Upper lobe of left lung (tissue), 6 donors: ENCODE measurements at regions not wholly inside any gene's neighbourhood (a gene's known extent, or its start where the extent isn't known, plus 50 kb on each side); places are given as distances from the start of the nearest gene placed in this dataset.

ENCODE experiments used
- ATAC-seq, 2 donors: fragments of 200-7000 bp; cut with Tn5 transposase; one replicate each; pipeline ENCODE4 v1.9.1; 2022; ENCODE audit warnings: mild to moderate bottlenecking in 2 of 2, moderate library complexity in 2 of 2; ENCODE audit not compliant: low FRiP score in 2 of 2
- DNase-seq, 2 donors: peaks; one replicate each; pipeline ENCODE4 v3.0.0-alpha.2; 2019 to 2020
- H3K27ac ChIP-seq, 4 donors: fragments of 200-600 bp; sonication (generic); one replicate each; pipeline ENCODE4 v1.5.1; 2016 to 2019
- H3K27me3 ChIP-seq, 4 donors: fragments of 200-600 bp; sonication (generic); one replicate each; pipeline ENCODE4 v1.5.1; 2017 to 2019
- H3K36me3 ChIP-seq, 4 donors: fragments of 200-600 bp; sonication (generic); one replicate each; pipeline ENCODE4 v1.5.1; 2016 to 2019
- H3K4me1 ChIP-seq, 4 donors: fragments of 200-600 bp; sonication (generic); one replicate each; pipeline ENCODE4 v1.5.1; 2018 to 2019
- H3K4me3 ChIP-seq, 4 donors: fragments of 200-600 bp; sonication (generic); one replicate each; pipeline ENCODE4 v1.5.1; 2017 to 2019; ENCODE audit warnings: mild to moderate bottlenecking in 2 of 4, moderate library complexity in 1 of 4
- H3K9me3 ChIP-seq, 4 donors: fragments of 200-600 bp; sonication (generic); one replicate each; pipeline ENCODE4 v1.5.1; 2018 to 2019
- EP300 ChIP-seq, 4 donors: sonication (generic); formaldehyde crosslinking; IDR thresholded peaks; one replicate each; pipeline ENCODE4 v1.5.1; 2017; ENCODE audit warnings: antibody characterized with exemption in 4 of 4, control low read depth in 2 of 4
- POLR2A ChIP-seq, 4 donors: fragments of 450-650 bp; IDR thresholded peaks; one replicate each; pipeline ENCODE4 v1.5.1; 2016 to 2017; ENCODE audit warnings: antibody characterized with exemption in 4 of 4, mild to moderate bottlenecking in 2 of 4
- POLR2AphosphoS5 ChIP-seq, 2 donors: sonication (generic); formaldehyde crosslinking; IDR thresholded peaks; one replicate each; pipeline ENCODE4 v1.5.1; 2017; ENCODE audit warnings: antibody characterized with exemption in 2 of 2
- WGBS, 2 donors: methylation state at CpG; one replicate each; pipeline ENCODE4 v1.1.5; 2017 to 2018; 5-methylcytosine and 5-hydroxymethylcytosine counted together
- TF ChIP-seq, protein P1 (sequence below), 6 experiments: fragments of 450-650 bp in 4 of 6; fragments of 200-600 bp in 2 of 6; sonication (generic) in 2 of 6; IDR thresholded peaks; one replicate each; pipeline ENCODE4 v1.5.1; 2016 to 2019; ENCODE audit warnings: antibody characterized with exemption in 6 of 6
- donor health status: DM: no; HTN: no; CAD: no; lungs with moderate emphysema.
- donor health status: DM: no; HTN: yes; CAD: no; lungs with severe emphysema.

- Histone ChIP-seq H3K4me1 (peaks cover 0 to 9% (median 5%) of the 10 kb centered on the region in 4 donors), H3K4me3 (no peak overlapping the region), H3K36me3 (no peaks in the 10 kb centered on the region), H3K27me3 (no peaks in the 10 kb centered on the region), H3K9me3 (no peaks in the 10 kb centered on the region), H3K27ac (no peak overlapping the region)
- 69 to 78% methylated on average over 7 of the region's 7 CpGs for WGBS, 2 donors
- DNase-seq = no peak
- no peak for ATAC-seq
- TF ChIP-seq EP300 (IDR thresholded peaks at IDR 0.05) (no peak), POLR2A (IDR thresholded peaks at IDR 0.05) (no peak), POLR2AphosphoS5 (IDR thresholded peaks at IDR 0.05) (no peak)
- TF ChIP-seq, protein P1, sequence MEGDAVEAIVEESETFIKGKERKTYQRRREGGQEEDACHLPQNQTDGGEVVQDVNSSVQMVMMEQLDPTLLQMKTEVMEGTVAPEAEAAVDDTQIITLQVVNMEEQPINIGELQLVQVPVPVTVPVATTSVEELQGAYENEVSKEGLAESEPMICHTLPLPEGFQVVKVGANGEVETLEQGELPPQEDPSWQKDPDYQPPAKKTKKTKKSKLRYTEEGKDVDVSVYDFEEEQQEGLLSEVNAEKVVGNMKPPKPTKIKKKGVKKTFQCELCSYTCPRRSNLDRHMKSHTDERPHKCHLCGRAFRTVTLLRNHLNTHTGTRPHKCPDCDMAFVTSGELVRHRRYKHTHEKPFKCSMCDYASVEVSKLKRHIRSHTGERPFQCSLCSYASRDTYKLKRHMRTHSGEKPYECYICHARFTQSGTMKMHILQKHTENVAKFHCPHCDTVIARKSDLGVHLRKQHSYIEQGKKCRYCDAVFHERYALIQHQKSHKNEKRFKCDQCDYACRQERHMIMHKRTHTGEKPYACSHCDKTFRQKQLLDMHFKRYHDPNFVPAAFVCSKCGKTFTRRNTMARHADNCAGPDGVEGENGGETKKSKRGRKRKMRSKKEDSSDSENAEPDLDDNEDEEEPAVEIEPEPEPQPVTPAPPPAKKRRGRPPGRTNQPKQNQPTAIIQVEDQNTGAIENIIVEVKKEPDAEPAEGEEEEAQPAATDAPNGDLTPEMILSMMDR (IDR thresholded peaks at IDR 0.05) = no peak
Measured at GRCh38 chr22:26990503-26991189, 333.3 kb downstream of the MIAT start.

- TF ChIP-seq, protein P1 (IDR thresholded peaks at IDR 0.05) = no peak
- TF ChIP-seq POLR2A (IDR thresholded peaks at IDR 0.05) (no peak), POLR2AphosphoS5 (IDR thresholded peaks at IDR 0.05) (no peak), EP300 (IDR thresholded peaks at IDR 0.05) (no peak)
- Histone ChIP-seq H3K9me3 (no peaks in the 10 kb centered on the region), H3K36me3 (no peaks in the 10 kb centered on the region), H3K27ac (no peak overlapping the region), H3K4me3 (no peak overlapping the region), H3K4me1 (no peaks in the 10 kb centered on the region), H3K27me3 (no peaks in the 10 kb centered on the region)
- 82 to 96% methylated on average over 2 of the region's 2 CpGs for WGBS, 2 donors
- DNase-seq (no peak), ATAC-seq (no peak)
Measured at GRCh38 chr22:26992556-26992955, 335.2 kb downstream of the MIAT start.

- Histone ChIP-seq H3K27me3 (no peaks in the 10 kb centered on the region), H3K36me3 (no peaks in the 10 kb centered on the region), H3K9me3 (no peaks in the 10 kb centered on the region), H3K4me1 (no peaks in the 10 kb centered on the region), H3K27ac (no peak overlapping the region), H3K4me3 (no peak overlapping the region)
- WGBS, 2 donors = 80 to 85% methylated on average over 11 of the region's 11 CpGs
- DNase-seq = no peak
- TF ChIP-seq POLR2A (IDR thresholded peaks at IDR 0.05) = no peak
- TF ChIP-seq EP300 (IDR thresholded peaks at IDR 0.05) = no peak
- no peak for TF ChIP-seq POLR2AphosphoS5 (IDR thresholded peaks at IDR 0.05)
- TF ChIP-seq, protein P1 (IDR thresholded peaks at IDR 0.05) = no peak
- no peak for ATAC-seq
Measured at GRCh38 chr22:26993886-26994285, 336.5 kb downstream of the MIAT start.

GRCh38 chr22:26994801-26995200, 337.4 kb downstream of the MIAT start:
- H3K4me3 ChIP-seq = no peak overlapping the region
- no peak for ATAC-seq
- no peak for TF ChIP-seq POLR2AphosphoS5 (IDR thresholded peaks at IDR 0.05)
- TF ChIP-seq, protein P1 (IDR thresholded peaks at IDR 0.05) = no peak
- TF ChIP-seq POLR2A (IDR thresholded peaks at IDR 0.05) = no peak
- no peak for TF ChIP-seq EP300 (IDR thresholded peaks at IDR 0.05)
- 88 to 92% methylated on average over 4 of the region's 4 CpGs for WGBS, 2 donors
- H3K27me3 ChIP-seq = no peaks in the 10 kb centered on the region
- no peaks in the 10 kb centered on the region for H3K36me3 ChIP-seq
- H3K9me3 ChIP-seq = no peaks in the 10 kb centered on the region
- H3K27ac ChIP-seq = no peak overlapping the region
- H3K4me1 ChIP-seq = no peaks in the 10 kb centered on the region
- no peak for DNase-seq

DNA sequence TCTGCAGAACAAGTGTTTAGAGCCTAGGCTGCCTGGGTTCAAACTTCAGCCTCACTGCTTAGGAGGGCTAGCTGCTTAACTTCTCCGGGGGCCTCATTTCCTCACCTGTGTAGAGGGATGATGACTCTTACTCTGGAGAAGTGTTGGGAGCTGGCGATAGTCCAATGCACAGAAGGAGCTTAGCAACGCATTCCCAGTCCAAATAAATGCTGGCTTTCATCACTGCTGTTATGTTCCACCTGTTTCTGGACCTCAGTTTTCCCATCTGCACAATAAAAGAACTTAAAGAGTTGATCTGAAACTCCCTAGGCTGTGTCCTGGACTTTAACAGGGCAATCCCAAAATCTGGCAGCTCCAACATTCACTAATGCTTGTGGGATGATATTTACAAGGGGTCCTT, 337.8 kb downstream of the MIAT start:
- WGBS, 2 donors = 58 to 60% methylated on average over 3 of the region's 3 CpGs
- Histone ChIP-seq H3K27me3 (no peaks in the 10 kb centered on the region), H3K27ac (no peak overlapping the region), H3K4me1 (no peaks in the 10 kb centered on the region), H3K4me3 (no peak overlapping the region), H3K9me3 (no peaks in the 10 kb centered on the region), H3K36me3 (no peaks in the 10 kb centered on the region)
- ATAC-seq = no peak
- TF ChIP-seq POLR2AphosphoS5 (IDR thresholded peaks at IDR 0.05) = no peak
- TF ChIP-seq, protein P1 (IDR thresholded peaks at IDR 0.05) = no peak
- TF ChIP-seq POLR2A (IDR thresholded peaks at IDR 0.05) = no peak
- TF ChIP-seq EP300 (IDR thresholded peaks at IDR 0.05) = no peak
- no peak for DNase-seq
